ENCODE measurements at regions not wholly inside any gene's neighbourhood (a gene's known extent, or its start where the extent isn't known, plus 50 kb on each side); places are given as distances from the start of the nearest gene placed in this dataset.

DNA sequence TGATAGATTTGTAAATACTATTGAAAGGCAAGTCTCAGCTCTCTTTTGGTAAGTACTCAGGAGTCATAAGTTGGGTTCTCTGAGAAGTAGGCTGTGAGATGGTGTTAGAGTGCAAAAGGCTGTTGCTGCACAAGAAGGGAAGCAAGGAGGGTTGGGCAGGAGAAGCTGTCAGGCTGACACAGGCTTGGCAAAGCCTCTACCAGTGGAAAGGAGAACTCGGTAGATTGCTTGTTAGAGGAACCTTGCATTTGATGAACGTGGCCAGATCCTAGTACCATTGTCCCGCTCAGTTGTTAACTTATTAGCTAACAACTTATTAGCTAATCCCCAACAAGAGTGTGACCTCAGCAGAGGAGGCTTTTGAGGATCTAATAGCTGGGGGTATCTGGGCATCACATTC lies 449.3 kb upstream of the BOD1L1 start:
- H3K27me3 Mint-ChIP-seq = no peaks in the 10 kb centered on the region
- H3K9me3 Mint-ChIP-seq = peaks cover 15% of the 10 kb centered on the region
- DNase-seq (no peak), ATAC-seq (ENCODE audit: low read depth) (no peak)
- CTCF ChIA-PET = no interaction called here
- TF ChIP-seq, protein P1, sequence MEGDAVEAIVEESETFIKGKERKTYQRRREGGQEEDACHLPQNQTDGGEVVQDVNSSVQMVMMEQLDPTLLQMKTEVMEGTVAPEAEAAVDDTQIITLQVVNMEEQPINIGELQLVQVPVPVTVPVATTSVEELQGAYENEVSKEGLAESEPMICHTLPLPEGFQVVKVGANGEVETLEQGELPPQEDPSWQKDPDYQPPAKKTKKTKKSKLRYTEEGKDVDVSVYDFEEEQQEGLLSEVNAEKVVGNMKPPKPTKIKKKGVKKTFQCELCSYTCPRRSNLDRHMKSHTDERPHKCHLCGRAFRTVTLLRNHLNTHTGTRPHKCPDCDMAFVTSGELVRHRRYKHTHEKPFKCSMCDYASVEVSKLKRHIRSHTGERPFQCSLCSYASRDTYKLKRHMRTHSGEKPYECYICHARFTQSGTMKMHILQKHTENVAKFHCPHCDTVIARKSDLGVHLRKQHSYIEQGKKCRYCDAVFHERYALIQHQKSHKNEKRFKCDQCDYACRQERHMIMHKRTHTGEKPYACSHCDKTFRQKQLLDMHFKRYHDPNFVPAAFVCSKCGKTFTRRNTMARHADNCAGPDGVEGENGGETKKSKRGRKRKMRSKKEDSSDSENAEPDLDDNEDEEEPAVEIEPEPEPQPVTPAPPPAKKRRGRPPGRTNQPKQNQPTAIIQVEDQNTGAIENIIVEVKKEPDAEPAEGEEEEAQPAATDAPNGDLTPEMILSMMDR (IDR thresholded peaks at IDR 0.05) = no peak
- no peak overlapping the region for H3K27ac Mint-ChIP-seq
- intact Hi-C loops (cut with micrococcal nuclease) = no loop called here
- POLR2A ChIA-PET = no interaction called here
- no peak overlapping the region for H3K4me3 Mint-ChIP-seq
- no peaks in the 10 kb centered on the region for H3K36me3 Mint-ChIP-seq (ENCODE audit: low read depth)
- peaks cover 14% of the 10 kb centered on the region for H3K4me1 Mint-ChIP-seq

DNA sequence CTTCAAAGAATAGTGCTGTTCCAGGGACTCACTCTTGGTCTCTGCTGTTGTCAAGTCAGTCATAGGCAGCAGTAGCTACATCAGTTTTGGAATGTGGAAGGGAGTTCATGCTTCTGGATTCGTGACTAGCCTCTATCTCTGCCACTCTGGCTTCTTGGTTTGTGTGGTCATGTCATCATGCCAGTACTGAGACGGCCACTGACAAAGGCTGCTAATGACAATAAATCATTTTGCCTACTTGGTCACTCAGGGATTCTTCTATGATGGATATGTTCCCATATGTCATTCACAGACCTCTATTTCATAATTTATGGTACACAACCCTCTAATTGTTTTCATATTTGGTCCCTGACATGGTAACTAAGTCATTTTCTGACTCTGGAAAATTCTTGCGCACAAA lies 450.8 kb upstream of the BOD1L1 start:
- CTCF ChIA-PET = no interaction called here

DNA sequence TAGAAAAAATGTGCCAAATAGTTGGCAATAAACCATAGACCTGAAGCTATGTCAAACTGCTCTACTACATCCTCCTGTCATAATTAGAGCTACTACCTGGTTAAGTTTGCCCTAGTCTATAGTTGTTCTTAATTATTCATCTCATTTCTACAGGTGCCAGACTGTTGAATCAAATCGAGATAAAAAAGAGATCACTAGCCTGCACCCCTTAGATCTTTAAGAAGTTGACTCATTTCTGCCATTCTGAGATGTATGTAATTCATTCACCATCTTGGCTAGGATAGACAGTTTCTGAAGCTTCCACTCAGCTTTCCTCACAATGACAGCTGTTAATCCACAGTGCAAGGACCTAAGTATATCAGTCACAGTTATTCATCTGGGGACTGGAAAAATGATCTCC lies 452.1 kb upstream of the BOD1L1 start:
- TF ChIP-seq, protein P1 (IDR thresholded peaks at IDR 0.05) = no peak
- Mint-ChIP-seq H3K36me3 (ENCODE audit: low read depth) (no peaks in the 10 kb centered on the region), H3K4me3 (no peak overlapping the region), H3K4me1 (peaks cover 14% of the 10 kb centered on the region), H3K27me3 (no peaks in the 10 kb centered on the region), H3K27ac (no peak overlapping the region), H3K9me3 (no peaks in the 10 kb centered on the region)
- intact Hi-C loops (cut with micrococcal nuclease) = no loop called here
- ATAC-seq (ENCODE audit: low read depth) (no peak), DNase-seq (no peak)
- ChIA-PET CTCF (no interaction called here), POLR2A (no interaction called here)

More for the DNA sequence above, 450.8 kb upstream of the BOD1L1 start:
- no peaks in the 10 kb centered on the region for H3K36me3 Mint-ChIP-seq (ENCODE audit: low read depth)
- H3K27me3 Mint-ChIP-seq = no peaks in the 10 kb centered on the region
- peaks cover 5% of the 10 kb centered on the region for H3K9me3 Mint-ChIP-seq
- peaks cover 14% of the 10 kb centered on the region for H3K4me1 Mint-ChIP-seq
- no peak overlapping the region for H3K27ac Mint-ChIP-seq
- intact Hi-C loops (cut with micrococcal nuclease) = no loop called here
- ATAC-seq (ENCODE audit: low read depth) (no peak), DNase-seq (no peak)
- TF ChIP-seq, protein P1 (IDR thresholded peaks at IDR 0.05) = no peak
- POLR2A ChIA-PET = no interaction called here
- no peak overlapping the region for H3K4me3 Mint-ChIP-seq

DNA sequence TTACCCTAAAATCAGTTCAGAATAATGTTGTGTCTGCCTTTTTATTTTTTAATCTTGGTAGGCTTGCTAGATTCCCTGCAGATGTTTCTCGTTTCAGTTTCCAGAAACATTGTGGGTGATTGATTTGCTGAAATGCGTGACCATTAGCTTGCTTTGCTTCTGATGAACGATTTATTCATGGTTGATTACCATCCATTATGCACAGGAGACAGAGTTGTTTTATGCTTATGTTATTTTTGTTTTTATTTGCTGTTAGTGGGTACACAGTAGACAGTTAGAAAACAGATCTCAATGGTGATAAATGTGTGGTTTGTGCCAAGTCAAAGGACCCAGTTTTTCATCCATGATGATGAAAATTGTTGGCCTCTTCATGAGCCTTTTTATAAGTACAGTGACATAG lies 455.6 kb upstream of the BOD1L1 start:
- no peak overlapping the region for H3K4me3 Mint-ChIP-seq
- no peaks in the 10 kb centered on the region for H3K27me3 Mint-ChIP-seq
- ChIA-PET CTCF (no interaction called here), POLR2A (no interaction called here)
- ATAC-seq (ENCODE audit: low read depth) (no peak), DNase-seq (no peak)
- TF ChIP-seq, protein P1 (IDR thresholded peaks at IDR 0.05) = no peak
- peaks cover 3% of the 10 kb centered on the region for H3K9me3 Mint-ChIP-seq
- no peaks in the 10 kb centered on the region for H3K36me3 Mint-ChIP-seq (ENCODE audit: low read depth)
- H3K27ac Mint-ChIP-seq = no peak overlapping the region
- intact Hi-C loops (cut with micrococcal nuclease) = no loop called here
- peaks cover 14% of the 10 kb centered on the region for H3K4me1 Mint-ChIP-seq

DNA sequence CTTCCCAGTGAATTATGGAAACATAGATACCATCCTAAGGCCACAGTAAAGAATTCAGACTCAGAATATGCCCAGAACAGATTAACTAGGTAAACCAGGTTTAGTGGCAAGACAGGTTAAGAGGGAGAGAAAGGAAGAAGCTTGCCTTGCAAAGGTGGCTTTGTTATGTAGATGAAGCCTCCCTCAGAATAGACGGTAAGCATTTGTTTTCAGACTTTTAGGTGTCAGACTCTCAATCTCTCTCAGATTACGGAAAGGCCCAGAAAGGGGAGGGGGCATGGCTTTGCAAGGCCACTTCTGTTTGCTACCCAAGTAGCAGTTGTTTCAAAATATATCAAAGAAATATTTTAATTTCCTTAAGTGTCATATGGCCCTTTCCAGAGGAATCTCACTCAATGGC lies 457.1 kb upstream of the BOD1L1 start:
- POLR2A ChIA-PET = no interaction called here
- H3K27me3 Mint-ChIP-seq = no peaks in the 10 kb centered on the region

More for the DNA sequence above, 457.1 kb upstream of the BOD1L1 start:
- DNase-seq = no peak
- Mint-ChIP-seq H3K27ac (no peak overlapping the region), H3K4me3 (no peak overlapping the region), H3K36me3 (ENCODE audit: low read depth) (no peaks in the 10 kb centered on the region), H3K9me3 (peaks cover 3% of the 10 kb centered on the region), H3K4me1 (peaks cover 16% of the 10 kb centered on the region)
- intact Hi-C loops (cut with micrococcal nuclease) = no loop called here
- CTCF ChIA-PET = no interaction called here
- ATAC-seq (ENCODE audit: low read depth) = no peak
- TF ChIP-seq, protein P1 (IDR thresholded peaks at IDR 0.05) = no peak

Data from activated B cell treated with CpG ODN at 0.5 μM for 24 hours (primary cell).